A204.1 (cell line): ENCODE measurements at regions not wholly inside any gene's neighbourhood (a gene's known extent, or its start where the extent isn't known, plus 50 kb on each side); places are given as distances from the start of the nearest gene placed in this dataset.

ENCODE experiments used
- FAIRE-seq: peaks from 2 replicates; lab custom pipeline; 2012; peaks lifted over from hg19 to GRCh38; lab: Jason Lieb, UNC

- no peak for FAIRE-seq
Measured at GRCh38 chr22:49503321-49503720, 324.4 kb downstream of the BRD1 start.

GRCh38 chr22:49502126-49502826, 325.4 kb downstream of the BRD1 start:
- FAIRE-seq: no peak

- no peak for FAIRE-seq
Measured at GRCh38 chr22:49500942-49501395, 326.7 kb downstream of the BRD1 start.

GRCh38 chr22:49500076-49500460, 327.6 kb downstream of the BRD1 start:
- no peak for FAIRE-seq

GRCh38 chr22:49499433-49500075, 328.1 kb downstream of the BRD1 start:
- FAIRE-seq: no peak

GRCh38 chr22:49497266-49497665, 330.4 kb downstream of the BRD1 start:
- FAIRE-seq: no peak

GRCh38 chr22:49494555-49494954, 333.1 kb downstream of the BRD1 start:
- FAIRE-seq: no peak

GRCh38 chr22:49492741-49493251, 334.9 kb downstream of the BRD1 start:
- no peak for FAIRE-seq

- FAIRE-seq: no peak
Measured at GRCh38 chr22:49492308-49492707, 335.4 kb downstream of the BRD1 start.

- no peak for FAIRE-seq
Measured at GRCh38 chr22:49491726-49492125, 335.9 kb downstream of the BRD1 start.

- FAIRE-seq: no peak
Measured at GRCh38 chr22:49491221-49491635, 336.4 kb downstream of the BRD1 start.

- FAIRE-seq: no peak
Measured at GRCh38 chr22:49490692-49491091, 337.0 kb downstream of the BRD1 start.

GRCh38 chr22:49489821-49490220, 337.9 kb downstream of the BRD1 start:
- no peak for FAIRE-seq

GRCh38 chr22:49488943-49489342, 338.7 kb downstream of the BRD1 start:
- FAIRE-seq: no peak

- FAIRE-seq: no peak
Measured at GRCh38 chr22:49487950-49488349, 339.7 kb downstream of the BRD1 start.

- no peak for FAIRE-seq
Measured at GRCh38 chr22:49486225-49486624, 341.4 kb downstream of the BRD1 start.

- no peak for FAIRE-seq
Measured at GRCh38 chr22:49483946-49484345, 343.7 kb downstream of the BRD1 start.

- FAIRE-seq: no peak
Measured at GRCh38 chr22:49483281-49483870, 344.3 kb downstream of the BRD1 start.

GRCh38 chr22:49482811-49483210, 344.9 kb downstream of the BRD1 start:
- FAIRE-seq: no peak

- no peak for FAIRE-seq
Measured at GRCh38 chr22:49481659-49482399, 345.8 kb downstream of the BRD1 start.

GRCh38 chr22:49480896-49481658, 346.6 kb downstream of the BRD1 start:
- FAIRE-seq: no peak

GRCh38 chr22:49480331-49480730, 347.3 kb downstream of the BRD1 start:
- no peak for FAIRE-seq
